Activated CD4-positive, alpha-beta T cell treated with anti-CD3 and anti-CD28 coated beads, Interleukin-2, amount 50 U/mL, for 1 hour (primary cell): ENCODE measurements at regions not wholly inside any gene's neighbourhood (a gene's known extent, or its start where the extent isn't known, plus 50 kb on each side); places are given as distances from the start of the nearest gene placed in this dataset.
"Not testable (repeated sequence)": the region's sequence is repeated elsewhere in the genome, so short reads cannot be mapped to it uniquely, and the experiment has no call there.

Experiments
- DNase-seq: peaks from one replicate; pipeline ENCODE4 v3.0.0-alpha.2; 2020

DNA sequence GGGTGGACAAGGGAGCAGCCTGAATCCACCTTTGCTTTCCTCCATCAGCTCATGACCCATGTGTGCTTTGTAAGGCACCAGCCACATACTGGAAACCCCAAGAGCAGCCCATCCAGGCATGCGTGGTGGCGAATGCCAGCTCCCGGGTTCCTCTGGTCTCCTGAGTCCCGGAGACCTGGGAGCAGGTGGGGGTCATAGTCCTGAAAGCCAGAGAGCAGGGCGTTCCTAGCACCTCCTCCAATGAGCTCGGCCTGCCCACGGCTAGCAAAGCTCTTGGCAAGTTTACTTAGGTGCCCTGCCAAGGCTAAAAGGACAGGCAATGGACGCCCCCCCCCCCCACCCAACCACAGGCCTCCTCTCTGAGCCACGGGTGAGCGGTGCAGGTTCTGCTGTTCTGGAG lies 3960.2 kb upstream of the TPTE start:
- not testable (repeated sequence) for DNase-seq

- not testable (repeated sequence) for DNase-seq
Observed at GRCh38 chr21:6561578-6561977, 3959.8 kb upstream of the TPTE start.

DNA sequence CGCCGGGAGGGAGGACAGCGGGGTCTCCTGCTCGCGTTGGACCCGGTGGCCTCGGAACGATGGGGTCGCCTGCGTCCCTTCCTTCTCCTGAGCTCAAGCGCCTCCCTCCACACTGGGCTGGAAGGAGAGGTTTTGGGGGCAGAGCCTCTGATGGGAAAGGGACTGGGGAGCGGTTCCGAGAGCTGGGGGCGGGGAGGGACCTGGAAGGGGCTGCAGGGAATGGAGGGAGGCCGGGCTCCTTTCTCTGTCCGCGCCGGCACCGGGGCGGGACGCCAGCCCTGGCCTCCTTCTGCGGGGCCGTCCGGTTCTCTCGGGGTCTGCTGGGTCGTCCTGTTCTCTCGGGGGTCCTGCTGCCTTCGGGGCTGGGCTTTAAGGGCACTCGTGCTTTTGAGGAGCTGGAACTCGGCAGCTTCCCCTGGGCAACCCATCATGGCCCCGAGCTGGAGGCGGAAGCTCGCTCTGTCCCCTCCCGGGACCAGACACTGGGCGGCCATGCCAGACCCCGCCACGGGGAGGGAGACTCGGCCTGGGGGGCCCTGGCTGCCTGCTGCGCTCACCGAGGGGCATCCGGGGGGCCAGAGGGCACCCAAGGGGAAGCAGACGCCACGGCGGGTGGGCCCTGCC lies 3956.7 kb upstream of the TPTE start:
- DNase-seq, result not testable (repeated sequence)

GRCh38 chr21:6565190-6566094 lies 3955.9 kb upstream of the TPTE start:
- not testable (repeated sequence) for DNase-seq

GRCh38 chr21:6567542-6567941 lies 3953.8 kb upstream of the TPTE start:
- not testable (repeated sequence) for DNase-seq

DNA sequence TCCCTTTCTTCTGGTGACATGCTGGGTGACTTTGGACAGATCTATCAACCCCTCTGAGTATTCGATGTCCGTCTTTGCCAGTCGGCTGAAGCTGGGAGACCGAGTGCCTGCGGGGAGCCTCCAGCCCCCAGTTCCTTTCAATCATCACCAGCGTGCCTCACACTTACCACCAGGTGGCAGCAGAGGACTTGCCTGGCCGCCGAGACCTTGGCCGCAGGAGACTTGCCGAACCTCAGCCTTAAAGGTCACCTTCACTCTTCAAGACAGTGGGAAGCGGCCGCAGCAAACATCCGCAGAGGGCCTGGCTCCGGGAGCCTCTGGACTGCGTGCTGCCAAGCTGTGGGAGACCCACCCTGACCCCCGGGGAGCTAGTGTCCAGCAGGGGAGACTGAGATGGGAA lies 3952.2 kb upstream of the TPTE start:
- not testable (repeated sequence) for DNase-seq

GRCh38 chr21:6569587-6570392 lies 3951.6 kb upstream of the TPTE start:
- DNase-seq, result not testable (repeated sequence)

DNA sequence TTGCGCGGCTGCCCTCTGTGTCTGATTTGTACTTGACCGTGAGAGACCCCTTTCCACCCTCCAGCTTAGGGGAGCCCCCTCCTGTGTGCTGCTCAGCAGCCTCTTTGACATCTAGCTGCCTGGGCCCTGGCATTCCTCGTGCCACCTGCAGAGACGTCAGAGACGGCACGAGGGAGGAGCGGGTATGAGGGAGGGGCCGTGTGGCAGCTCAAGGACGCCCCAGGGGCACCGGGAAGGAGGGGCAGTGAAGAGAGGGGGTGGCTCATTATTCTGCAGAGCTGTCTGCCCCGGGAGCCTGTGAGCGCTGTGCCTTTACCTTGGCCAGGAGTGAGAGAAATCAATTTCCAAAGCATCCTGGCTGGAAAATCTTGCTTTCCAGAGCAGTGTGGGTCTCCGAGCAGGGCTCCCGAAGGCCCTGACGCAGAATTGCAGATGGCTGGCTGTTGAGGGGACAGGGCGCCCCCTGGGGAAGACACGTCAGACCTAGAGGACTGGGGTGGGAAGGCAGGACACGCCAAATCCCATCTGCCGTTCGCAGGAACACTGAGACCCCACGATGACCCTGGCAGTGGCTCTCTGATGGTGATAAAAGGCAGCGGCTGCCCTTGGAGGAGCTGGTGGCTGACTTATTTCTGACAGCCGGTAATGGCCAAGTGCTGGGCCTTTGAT lies 3950.5 kb upstream of the TPTE start:
- not testable (repeated sequence) for DNase-seq

GRCh38 chr21:6573576-6573975 lies 3947.8 kb upstream of the TPTE start:
- not testable (repeated sequence) for DNase-seq

GRCh38 chr21:6579801-6580200 lies 3941.6 kb upstream of the TPTE start:
- DNase-seq, result not testable (repeated sequence)
